ENCODE measurements at regions not wholly inside any gene's neighbourhood (a gene's known extent, or its start where the extent isn't known, plus 50 kb on each side); places are given as distances from the start of the nearest gene placed in this dataset.

DNA sequence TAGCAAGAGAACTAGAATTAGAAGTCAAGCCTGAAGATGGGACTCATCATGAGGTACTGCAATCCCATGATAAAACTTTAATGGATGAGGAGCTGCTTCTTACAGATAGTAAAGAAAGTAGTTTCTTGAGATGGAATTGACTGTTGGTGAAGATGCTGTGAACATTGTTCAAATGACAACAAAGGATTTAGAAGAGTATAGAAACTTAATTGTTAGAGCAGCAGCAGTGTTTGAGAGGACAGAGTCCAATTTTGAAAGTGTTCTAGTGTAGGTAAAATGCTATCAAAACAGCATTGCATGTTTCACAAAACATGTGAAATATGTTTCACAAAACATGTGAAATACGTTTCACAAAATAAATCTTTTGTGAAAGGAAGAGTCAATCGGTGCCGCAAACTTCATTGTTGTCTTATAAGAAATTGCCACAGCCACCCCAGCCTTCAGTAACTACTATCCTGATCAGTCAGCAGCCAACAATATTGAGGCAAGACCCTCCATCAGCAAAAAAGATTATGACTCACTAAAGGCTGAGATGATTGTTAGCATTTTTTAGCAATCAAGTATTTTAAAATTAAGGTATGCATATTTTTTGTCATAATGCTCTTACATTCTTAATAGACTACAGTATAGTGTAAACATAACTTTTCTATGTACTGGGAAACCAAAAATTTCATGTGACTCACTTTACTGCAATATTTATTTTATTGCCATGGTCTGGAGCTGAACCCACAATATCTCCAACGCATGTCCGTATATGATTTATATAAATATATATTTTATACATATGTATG, 173.4 kb upstream of the BMP4 start:
- DNase-seq (ENCODE audit: low read depth, low spot score), result no peak
- no peak overlapping the region for H3K4me3 ChIP-seq (ENCODE audit: control insufficient read depth in 2 of 3, extremely low read depth in 1 of 3, insufficient read depth in 2 of 3, low read depth in 1 of 3, low read length in 3 of 3)
- FAIRE-seq, result no peak
- no peaks in the 10 kb centered on the region for H3K36me3 ChIP-seq (ENCODE audit: control insufficient read depth in 2 of 2, extremely low read depth in 1 of 2, insufficient read depth in 2 of 2, low read length in 2 of 2)
- no peaks in the 10 kb centered on the region for H3K79me2 ChIP-seq (ENCODE audit: control insufficient read depth, insufficient read depth, low read length)
- no peaks in the 10 kb centered on the region for H4K20me1 ChIP-seq (ENCODE audit: control insufficient read depth, extremely low read depth, insufficient read depth, low read length)
- H3K9ac ChIP-seq (ENCODE audit: control insufficient read depth, extremely low read depth, insufficient read depth, low read length), result no peak overlapping the region
- H3K9me3 ChIP-seq (ENCODE audit: control insufficient read depth, low read depth, low read length), result no peaks in the 10 kb centered on the region
- H3K4me2 ChIP-seq (ENCODE audit: control insufficient read depth, extremely low read depth, insufficient read depth, low read depth, low read length), result no peak overlapping the region
- TF ChIP-seq, protein P1, sequence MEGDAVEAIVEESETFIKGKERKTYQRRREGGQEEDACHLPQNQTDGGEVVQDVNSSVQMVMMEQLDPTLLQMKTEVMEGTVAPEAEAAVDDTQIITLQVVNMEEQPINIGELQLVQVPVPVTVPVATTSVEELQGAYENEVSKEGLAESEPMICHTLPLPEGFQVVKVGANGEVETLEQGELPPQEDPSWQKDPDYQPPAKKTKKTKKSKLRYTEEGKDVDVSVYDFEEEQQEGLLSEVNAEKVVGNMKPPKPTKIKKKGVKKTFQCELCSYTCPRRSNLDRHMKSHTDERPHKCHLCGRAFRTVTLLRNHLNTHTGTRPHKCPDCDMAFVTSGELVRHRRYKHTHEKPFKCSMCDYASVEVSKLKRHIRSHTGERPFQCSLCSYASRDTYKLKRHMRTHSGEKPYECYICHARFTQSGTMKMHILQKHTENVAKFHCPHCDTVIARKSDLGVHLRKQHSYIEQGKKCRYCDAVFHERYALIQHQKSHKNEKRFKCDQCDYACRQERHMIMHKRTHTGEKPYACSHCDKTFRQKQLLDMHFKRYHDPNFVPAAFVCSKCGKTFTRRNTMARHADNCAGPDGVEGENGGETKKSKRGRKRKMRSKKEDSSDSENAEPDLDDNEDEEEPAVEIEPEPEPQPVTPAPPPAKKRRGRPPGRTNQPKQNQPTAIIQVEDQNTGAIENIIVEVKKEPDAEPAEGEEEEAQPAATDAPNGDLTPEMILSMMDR (optimal IDR thresholded peaks at IDR 0.05 in 1 of 3, IDR thresholded peaks at IDR 0.05 in 1 of 3, conservative IDR thresholded peaks at IDR 0.05 in 1 of 3; ENCODE audit: extremely low read depth in 1 of 3, insufficient read depth in 2 of 3, low read length in 3 of 3), result no peak
- no peak for TF ChIP-seq EZH2 (IDR thresholded peaks at IDR 0.05; ENCODE audit: low read length)
- H3K27me3 ChIP-seq (ENCODE audit: control insufficient read depth, extremely low read depth, insufficient read depth, low read length), result no peaks in the 10 kb centered on the region
- no peaks in the 10 kb centered on the region for H3K9me1 ChIP-seq (ENCODE audit: control insufficient read depth, extremely low read depth, insufficient read depth, low read length)
- no peak overlapping the region for H2AFZ ChIP-seq (ENCODE audit: control insufficient read depth, low read length)
- H3K4me1 ChIP-seq (ENCODE audit: control insufficient read depth, extremely low read depth, insufficient read depth, low read length), result no peaks in the 10 kb centered on the region
- dilution Hi-C loops (cut with MboI; ENCODE audit: extremely low pct_ligation_motif_present, low sequenced_read_pairs), result no loop called here
- H3K27ac ChIP-seq (ENCODE audit: control insufficient read depth, insufficient read depth, low read length), result no peak overlapping the region

- TF ChIP-seq, protein P1 (optimal IDR thresholded peaks at IDR 0.05 in 1 of 3, IDR thresholded peaks at IDR 0.05 in 1 of 3, conservative IDR thresholded peaks at IDR 0.05 in 1 of 3; ENCODE audit: extremely low read depth in 1 of 3, insufficient read depth in 2 of 3, low read length in 3 of 3), result no peak
- no peak for TF ChIP-seq EZH2 (IDR thresholded peaks at IDR 0.05; ENCODE audit: low read length)
- H3K27ac ChIP-seq (ENCODE audit: control insufficient read depth, insufficient read depth, low read length), result no peak overlapping the region
- no peak for DNase-seq (ENCODE audit: low read depth, low spot score)
- H3K4me3 ChIP-seq (ENCODE audit: control insufficient read depth in 2 of 3, extremely low read depth in 1 of 3, insufficient read depth in 2 of 3, low read depth in 1 of 3, low read length in 3 of 3), result no peak overlapping the region
- H3K9me1 ChIP-seq (ENCODE audit: control insufficient read depth, extremely low read depth, insufficient read depth, low read length), result no peaks in the 10 kb centered on the region
- H2AFZ ChIP-seq (ENCODE audit: control insufficient read depth, low read length), result no peak overlapping the region
- H4K20me1 ChIP-seq (ENCODE audit: control insufficient read depth, extremely low read depth, insufficient read depth, low read length), result no peaks in the 10 kb centered on the region
- no peak overlapping the region for H3K9ac ChIP-seq (ENCODE audit: control insufficient read depth, extremely low read depth, insufficient read depth, low read length)
- H3K9me3 ChIP-seq (ENCODE audit: control insufficient read depth, low read depth, low read length), result no peaks in the 10 kb centered on the region
- H3K4me2 ChIP-seq (ENCODE audit: control insufficient read depth, extremely low read depth, insufficient read depth, low read depth, low read length), result no peak overlapping the region
- no peaks in the 10 kb centered on the region for H3K4me1 ChIP-seq (ENCODE audit: control insufficient read depth, extremely low read depth, insufficient read depth, low read length)
- no peak for FAIRE-seq
- dilution Hi-C loops (cut with MboI; ENCODE audit: extremely low pct_ligation_motif_present, low sequenced_read_pairs), result no loop called here
- H3K27me3 ChIP-seq (ENCODE audit: control insufficient read depth, extremely low read depth, insufficient read depth, low read length), result no peaks in the 10 kb centered on the region
- H3K79me2 ChIP-seq (ENCODE audit: control insufficient read depth, insufficient read depth, low read length), result no peaks in the 10 kb centered on the region
- H3K36me3 ChIP-seq (ENCODE audit: control insufficient read depth in 2 of 2, extremely low read depth in 1 of 2, insufficient read depth in 2 of 2, low read length in 2 of 2), result no peaks in the 10 kb centered on the region
These were observed 175.9 kb upstream of the BMP4 start for GRCh38 chr14:54132496-54132895.
